Breast epithelium (tissue), 4 donors: ENCODE measurements at regions not wholly inside any gene's neighbourhood (a gene's known extent, or its start where the extent isn't known, plus 50 kb on each side); places are given as distances from the start of the nearest gene placed in this dataset.

ENCODE experiments used
- DNase-seq, 2 donors: peaks; one replicate each; pipeline ENCODE4 v3.0.0-alpha.2; 2019; ENCODE audit warnings: low spot score in 2 of 2
- H3K27ac ChIP-seq, 2 donors: fragments of 200-600 bp; sonication (generic) in 1 of 2; one replicate each; pipeline ENCODE4 v1.5.1; 2016 to 2019; ENCODE audit warnings: mild to moderate bottlenecking in 1 of 2
- H3K27me3 ChIP-seq, 2 donors: fragments of 200-600 bp; sonication (generic) in 1 of 2; one replicate each; pipeline versions ENCODE4 v1.5.1 to v1.6.0; 2017 to 2019; ENCODE audit warnings: control low read depth in 1 of 2, mild to moderate bottlenecking in 1 of 2
- H3K36me3 ChIP-seq: fragments of 200-600 bp; one replicate; pipeline ENCODE4 v1.5.1; 2019
- H3K4me1 ChIP-seq, 2 donors: fragments of 200-600 bp; sonication (generic); one replicate each; pipeline ENCODE4 v1.5.1; 2016 to 2019; ENCODE audit warnings: control low read depth in 1 of 2
- H3K4me3 ChIP-seq, 3 donors: fragments of 200-600 bp; sonication (generic); 1 replicate in 2 of 3; 2 replicates in 1 of 3; pipeline ENCODE4 v1.5.1; 2016 to 2019; ENCODE audit warnings: mild to moderate bottlenecking in 3 of 3, moderate library complexity in 2 of 3
- H3K9me3 ChIP-seq, 2 donors: fragments of 200-600 bp; sonication (generic) in 1 of 2; one replicate each; pipeline ENCODE4 v1.5.1; 2016 to 2019; ENCODE audit warnings: control low read depth in 1 of 2
- POLR2A ChIP-seq: fragments of 450-650 bp; IDR thresholded peaks from one replicate; pipeline ENCODE4 v1.6.1; 2016; ENCODE audit warnings: antibody characterized with exemption, mild to moderate bottlenecking, moderate library complexity
- POLR2AphosphoS5 ChIP-seq, 3 donors: sonication (generic); formaldehyde crosslinking; IDR thresholded peaks; one replicate each; pipeline ENCODE4 v1.6.1; 2017; ENCODE audit warnings: antibody characterized with exemption in 3 of 3
- intact Hi-C: fragments of 100-400 bp; cut with DNase I; formaldehyde crosslinking; loops from one replicate; pipeline ENCODE4 v1.15.1; 2023; ENCODE audit warnings: low total_unique reads
- TF ChIP-seq, protein P1 (sequence below), 3 donors: fragments of 450-650 bp; IDR thresholded peaks; one replicate each; pipeline ENCODE4 v1.5.1; 2016 to 2017; ENCODE audit warnings: antibody characterized with exemption in 3 of 3, mild to moderate bottlenecking in 3 of 3, moderate library complexity in 3 of 3

DNA sequence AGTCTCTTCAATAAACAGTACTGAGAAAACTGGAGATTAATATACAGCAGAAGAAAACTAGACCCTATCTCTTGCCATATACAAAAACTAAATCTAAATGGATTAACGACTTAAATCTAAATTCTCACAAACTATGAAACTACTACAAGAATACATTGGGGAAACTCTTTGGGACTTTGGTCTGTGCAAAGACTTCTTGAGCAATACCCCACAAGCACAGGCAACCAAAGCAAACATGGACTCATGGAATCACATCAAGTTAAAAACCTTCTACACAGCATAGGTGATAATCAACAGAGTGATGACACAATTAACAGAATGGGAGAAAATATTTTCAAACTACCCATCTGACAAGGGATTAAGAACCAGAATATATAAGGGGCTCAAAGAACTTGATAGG lies 848.2 kb upstream of the NRXN1 start:
- no peak for TF ChIP-seq POLR2AphosphoS5 (IDR thresholded peaks at IDR 0.05)
- TF ChIP-seq, protein P1, sequence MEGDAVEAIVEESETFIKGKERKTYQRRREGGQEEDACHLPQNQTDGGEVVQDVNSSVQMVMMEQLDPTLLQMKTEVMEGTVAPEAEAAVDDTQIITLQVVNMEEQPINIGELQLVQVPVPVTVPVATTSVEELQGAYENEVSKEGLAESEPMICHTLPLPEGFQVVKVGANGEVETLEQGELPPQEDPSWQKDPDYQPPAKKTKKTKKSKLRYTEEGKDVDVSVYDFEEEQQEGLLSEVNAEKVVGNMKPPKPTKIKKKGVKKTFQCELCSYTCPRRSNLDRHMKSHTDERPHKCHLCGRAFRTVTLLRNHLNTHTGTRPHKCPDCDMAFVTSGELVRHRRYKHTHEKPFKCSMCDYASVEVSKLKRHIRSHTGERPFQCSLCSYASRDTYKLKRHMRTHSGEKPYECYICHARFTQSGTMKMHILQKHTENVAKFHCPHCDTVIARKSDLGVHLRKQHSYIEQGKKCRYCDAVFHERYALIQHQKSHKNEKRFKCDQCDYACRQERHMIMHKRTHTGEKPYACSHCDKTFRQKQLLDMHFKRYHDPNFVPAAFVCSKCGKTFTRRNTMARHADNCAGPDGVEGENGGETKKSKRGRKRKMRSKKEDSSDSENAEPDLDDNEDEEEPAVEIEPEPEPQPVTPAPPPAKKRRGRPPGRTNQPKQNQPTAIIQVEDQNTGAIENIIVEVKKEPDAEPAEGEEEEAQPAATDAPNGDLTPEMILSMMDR (IDR thresholded peaks at IDR 0.05) = no peak
- intact Hi-C loops = no loop called here
- H3K27ac ChIP-seq = no peak overlapping the region
- H3K4me1 ChIP-seq = no peaks in the 10 kb centered on the region
- H3K4me3 ChIP-seq = no peak overlapping the region
- H3K9me3 ChIP-seq = peaks cover 12 to 33% of the 10 kb centered on the region in 2 donors
- no peaks in the 10 kb centered on the region for H3K36me3 ChIP-seq
- DNase-seq = no peak
- no peaks in the 10 kb centered on the region for H3K27me3 ChIP-seq

DNA sequence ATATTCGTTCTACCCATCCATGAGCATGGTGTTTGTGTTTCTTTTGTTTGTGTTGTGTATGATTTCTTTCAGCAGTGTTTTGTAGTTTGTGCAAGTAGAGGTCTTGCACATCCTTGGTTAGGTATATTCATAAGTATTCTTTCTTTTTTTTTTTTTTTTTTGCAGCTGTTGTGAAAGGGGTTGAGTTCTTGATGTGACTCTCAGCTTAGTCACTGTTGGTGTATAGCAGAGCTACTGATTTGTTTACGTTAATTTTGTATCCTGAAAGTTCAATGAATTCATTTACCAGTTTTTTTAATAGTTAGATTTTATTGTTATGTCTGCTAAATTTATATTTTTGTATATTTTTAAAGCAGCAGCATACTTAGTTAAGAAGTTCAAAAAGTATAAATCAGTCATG lies 834.4 kb upstream of the NRXN1 start:
- TF ChIP-seq POLR2A (no peak), POLR2AphosphoS5 (IDR thresholded peaks at IDR 0.05) (no peak)
- TF ChIP-seq, protein P1 (IDR thresholded peaks at IDR 0.05) = no peak
- H3K27me3 ChIP-seq = no peaks in the 10 kb centered on the region
- no peak for DNase-seq

DNA sequence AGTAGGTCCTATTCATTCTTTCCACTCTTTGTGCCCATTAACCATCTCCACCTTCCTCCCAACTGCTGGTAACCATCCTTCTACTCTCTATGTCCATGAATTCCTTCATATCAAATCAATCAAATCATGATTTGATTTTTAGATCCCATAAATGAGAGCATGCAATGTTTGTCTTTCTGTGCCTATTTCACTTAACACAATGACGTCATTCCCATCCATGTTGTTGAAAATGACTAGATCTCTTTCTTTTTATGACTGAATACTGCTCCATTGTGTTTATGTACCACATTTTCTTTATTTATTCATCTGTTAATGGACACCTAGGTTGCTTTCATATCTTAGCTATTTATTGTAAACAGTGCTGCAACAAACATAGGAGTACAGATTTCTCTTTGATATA lies 827.3 kb upstream of the NRXN1 start:
- Histone ChIP-seq H3K27me3 (no peaks in the 10 kb centered on the region), H3K27ac (no peak overlapping the region), H3K4me3 (no peak overlapping the region), H3K9me3 (no peaks in the 10 kb centered on the region), H3K4me1 (no peaks in the 10 kb centered on the region), H3K36me3 (no peaks in the 10 kb centered on the region)
- no peak for DNase-seq
- intact Hi-C loops = no loop called here
- TF ChIP-seq POLR2A (no peak), POLR2AphosphoS5 (IDR thresholded peaks at IDR 0.05) (no peak)
- TF ChIP-seq, protein P1 (IDR thresholded peaks at IDR 0.05) = no peak

More for the DNA sequence above, 834.4 kb upstream of the NRXN1 start:
- peaks cover 0 to 4% of the 10 kb centered on the region in 2 donors for H3K9me3 ChIP-seq
- no peak overlapping the region for H3K4me3 ChIP-seq
- no peaks in the 10 kb centered on the region for H3K4me1 ChIP-seq
- H3K27ac ChIP-seq = no peak overlapping the region
- intact Hi-C loops = no loop called here
- no peaks in the 10 kb centered on the region for H3K36me3 ChIP-seq

DNA sequence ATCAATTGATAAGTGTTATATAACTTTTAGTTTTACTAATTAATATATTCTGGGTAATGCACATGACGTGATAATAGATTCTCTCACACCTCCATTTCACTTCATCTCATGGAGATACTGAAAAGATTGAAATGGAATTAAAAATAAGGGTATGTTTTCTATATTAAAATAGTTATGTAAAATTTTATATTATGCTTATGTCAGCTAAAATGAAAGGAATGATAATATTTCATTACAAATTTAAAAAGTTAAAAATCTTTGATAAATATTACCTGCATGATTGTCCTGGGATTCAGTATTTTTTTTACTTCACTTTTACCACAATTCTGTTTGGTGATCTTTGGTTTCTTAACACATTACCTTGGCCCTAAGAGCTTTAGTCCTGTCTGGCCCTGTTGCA lies 823.8 kb upstream of the NRXN1 start:
- no peak for DNase-seq
- no peaks in the 10 kb centered on the region for H3K27me3 ChIP-seq
- H3K36me3 ChIP-seq = no peaks in the 10 kb centered on the region
- H3K4me1 ChIP-seq = no peaks in the 10 kb centered on the region
- no peak overlapping the region for H3K27ac ChIP-seq
- H3K4me3 ChIP-seq = no peak overlapping the region
- H3K9me3 ChIP-seq = no peaks in the 10 kb centered on the region
- intact Hi-C loops = no loop called here
- TF ChIP-seq POLR2AphosphoS5 (IDR thresholded peaks at IDR 0.05) (no peak), POLR2A (no peak)
- TF ChIP-seq, protein P1 (IDR thresholded peaks at IDR 0.05) = no peak

DNA sequence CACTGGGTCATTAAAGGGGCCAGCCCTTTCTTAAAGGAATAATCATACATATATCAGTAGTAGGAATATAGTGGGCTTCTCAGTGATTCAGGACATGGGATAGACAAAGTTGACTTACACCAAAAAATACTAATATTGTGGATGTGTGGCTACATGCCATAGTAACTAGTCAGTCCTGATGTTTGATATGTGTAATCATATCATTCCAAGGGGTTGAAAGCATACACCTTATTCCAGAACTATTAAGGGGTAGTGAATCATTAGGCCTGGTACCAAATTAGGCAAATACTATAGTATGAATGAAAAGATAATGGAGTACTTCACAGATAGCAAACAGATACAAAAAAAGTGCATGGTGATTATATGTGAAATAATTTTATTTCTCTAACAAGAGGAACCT lies 814.9 kb upstream of the NRXN1 start:
- Histone ChIP-seq H3K4me3 (no peak overlapping the region), H3K27ac (no peak overlapping the region), H3K36me3 (no peaks in the 10 kb centered on the region), H3K27me3 (no peaks in the 10 kb centered on the region), H3K4me1 (no peaks in the 10 kb centered on the region), H3K9me3 (peaks cover 0 to 11% of the 10 kb centered on the region in 2 donors)
- DNase-seq = no peak
- intact Hi-C loops = no loop called here
- TF ChIP-seq POLR2A (no peak), POLR2AphosphoS5 (IDR thresholded peaks at IDR 0.05) (no peak)
- TF ChIP-seq, protein P1 (IDR thresholded peaks at IDR 0.05) = no peak
